T-cell (primary cell): ENCODE measurements at regions not wholly inside any gene's neighbourhood (a gene's known extent, or its start where the extent isn't known, plus 50 kb on each side); places are given as distances from the start of the nearest gene placed in this dataset.

Experiments
- ATAC-seq, 4 experiments: fragments of 200-7000 bp in 3 of 4; fragments of 150-1000 bp in 1 of 4; cut with Tn5 transposase; replicated peaks in 1 of 4; 1 replicate in 3 of 4; 2 replicates in 1 of 4; pipeline ENCODE4 v1.10.0; 2021; ENCODE audit warnings: moderate library complexity in 3 of 4, mild to moderate bottlenecking in 2 of 4, moderate number of reproducible peaks in 1 of 4
- CTCF ChIA-PET, 2 donors: fragments of 300-600 bp; sonication (Branson Sonifier 250); formaldehyde crosslinking; loops; one replicate each; lab custom pipeline; 2022; ENCODE audit warnings: antibody characterized with exemption in 2 of 2; lab: Charles Lee
- POLR2A ChIA-PET, 2 donors: fragments of 300-600 bp; sonication (Branson Sonifier 250); formaldehyde crosslinking; loops; one replicate each; lab custom pipeline; 2022; ENCODE audit warnings: antibody characterized with exemption in 2 of 2; lab: Charles Lee
- DNase-seq, 35 experiments: peaks; one replicate each; pipeline versions ENCODE4 v3.0.0 to v3.0.0-alpha.2; 2013 to 2023
- H3K27ac ChIP-seq: one replicate; pipeline ENCODE4 v1.5.1; 2013; ENCODE audit warnings: low read length
- H3K27me3 ChIP-seq, 2 experiments: replicated peaks in 1 of 2; 1 replicate in 1 of 2; 2 replicates in 1 of 2; pipeline versions ENCODE4 v1.6.1 to v1.7.0; 2013; ENCODE audit warnings: low read length in 1 of 2, mixed read lengths in 1 of 2; ENCODE audit not compliant: control insufficient read depth in 2 of 2, insufficient read depth in 2 of 2; ENCODE audit errors: extremely low read depth in 1 of 2
- H3K36me3 ChIP-seq, 2 donors: 1 replicate in 1 of 2; 2 replicates in 1 of 2; pipeline versions ENCODE4 v1.6.1 to v1.7.0; 2013; ENCODE audit warnings: low read length in 1 of 2; ENCODE audit not compliant: control insufficient read depth in 2 of 2, insufficient read depth in 1 of 2; ENCODE audit errors: extremely low read depth in 1 of 2
- H3K4me1 ChIP-seq, 2 experiments: 1 replicate in 1 of 2; 2 replicates in 1 of 2; pipeline versions ENCODE4 v1.6.1 to v1.7.0; 2013; ENCODE audit warnings: low read length in 2 of 2, mixed read lengths in 1 of 2; ENCODE audit not compliant: insufficient read depth in 2 of 2, control insufficient read depth in 1 of 2; ENCODE audit errors: extremely low read depth in 1 of 2
- H3K4me3 ChIP-seq, 2 donors: 1 replicate in 1 of 2; 2 replicates in 1 of 2; pipeline versions ENCODE4 v1.5.1 to v1.7.0; 2013; ENCODE audit warnings: mild to moderate bottlenecking in 2 of 2, low read length in 1 of 2, moderate library complexity in 1 of 2; ENCODE audit not compliant: control insufficient read depth in 1 of 2; ENCODE audit errors: extremely low read depth in 1 of 2
- H3K9me3 ChIP-seq: 2 replicates; pipeline ENCODE4 v1.7.0; 2013
- H3K27ac Mint-ChIP-seq, 2 donors: one replicate each; pipeline ENCODE4 v1.8.0; 2020 to 2021; ENCODE audit warnings: mild to moderate bottlenecking in 2 of 2, mixed read lengths in 2 of 2
- H3K27me3 Mint-ChIP-seq, 2 donors: one replicate each; pipeline ENCODE4 v1.8.0; 2021 to 2022; ENCODE audit warnings: mixed read lengths in 2 of 2
- H3K36me3 Mint-ChIP-seq: one replicate; pipeline ENCODE4 v1.8.0; 2021; ENCODE audit warnings: mixed read lengths
- H3K4me1 Mint-ChIP-seq, 3 donors: one replicate each; pipeline ENCODE4 v1.8.0; 2020 to 2022; ENCODE audit warnings: mixed read lengths in 3 of 3, mild to moderate bottlenecking in 1 of 3
- H3K4me3 Mint-ChIP-seq, 3 donors: one replicate each; pipeline ENCODE4 v1.8.0; 2020 to 2022; ENCODE audit warnings: mild to moderate bottlenecking in 3 of 3, mixed read lengths in 3 of 3, moderate library complexity in 3 of 3
- H3K9me3 Mint-ChIP-seq, 3 donors: one replicate each; pipeline ENCODE4 v1.8.0; 2020 to 2022; ENCODE audit warnings: mixed read lengths in 3 of 3
- WGBS: methylation state at CpG from one replicate; pipeline ENCODE4 v1.1.5; 2013; ENCODE audit warnings: missing lambda C conversion rate; ENCODE audit not compliant: insufficient coverage; 5-methylcytosine and 5-hydroxymethylcytosine counted together

- no peaks in the 10 kb centered on the region for H3K36me3 Mint-ChIP-seq
- no peaks in the 10 kb centered on the region for H3K36me3 ChIP-seq
- no peaks in the 10 kb centered on the region for H3K27me3 ChIP-seq
- ChIA-PET CTCF (interaction anchor here in 1 of 2 donors (0.7 kb wide), 1 partner anchor 1033 kb away, joined by 6 read pairs; no protein-coding TSS in a partner anchor), POLR2A (no interaction called here)
- peaks cover 0 to 3% of the 10 kb centered on the region in 2 experiments for H3K4me1 ChIP-seq
- no peaks in the 10 kb centered on the region for H3K9me3 ChIP-seq
- no peak overlapping the region for H3K27ac Mint-ChIP-seq
- no peak overlapping the region for H3K4me3 ChIP-seq
- ATAC-seq (no peak), DNase-seq (no peak)
- WGBS, result 94% methylated on average over 2 of the region's 6 CpGs
- H3K4me1 Mint-ChIP-seq, result peaks cover 3 to 17% (median 5%) of the 10 kb centered on the region in 3 donors
- no peak overlapping the region for H3K4me3 Mint-ChIP-seq
- no peak overlapping the region for H3K27ac ChIP-seq
- no peaks in the 10 kb centered on the region for H3K27me3 Mint-ChIP-seq
- no peaks in the 10 kb centered on the region for H3K9me3 Mint-ChIP-seq
These were observed 266.4 kb upstream of the GRIP1 start for GRCh38 chr12:66945189-66945817.

DNA sequence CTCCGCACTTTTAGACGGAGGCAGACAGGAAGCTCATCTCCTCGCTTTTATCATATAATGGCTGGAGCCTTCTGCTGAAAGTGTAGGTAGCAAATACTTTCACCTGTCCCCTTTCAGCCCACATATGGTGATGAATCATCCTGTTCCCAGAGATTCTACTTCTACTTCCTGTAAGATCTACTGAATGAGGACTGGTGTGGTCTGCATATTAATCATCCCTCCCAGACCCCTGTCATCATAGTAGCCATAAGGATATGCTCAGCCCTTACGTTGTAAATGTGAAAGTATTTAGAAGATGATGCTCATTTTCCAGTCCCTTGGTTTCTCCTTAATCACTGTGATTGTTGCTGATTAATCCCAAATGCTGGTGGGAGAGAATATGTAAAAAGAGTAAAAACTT is 268.2 kb upstream of the GRIP1 start:
- POLR2A ChIA-PET, result no interaction called here

GRCh38 chr12:66952668-66953067 is 273.8 kb upstream of the GRIP1 start:
- ATAC-seq (no peak), DNase-seq (no peak)
- Mint-ChIP-seq H3K4me3 (no peak overlapping the region), H3K9me3 (no peaks in the 10 kb centered on the region), H3K36me3 (no peaks in the 10 kb centered on the region), H3K27me3 (peaks cover 0 to 5% of the 10 kb centered on the region in 2 donors), H3K4me1 (no peaks in the 10 kb centered on the region), H3K27ac (no peak overlapping the region)
- CTCF ChIA-PET, result no interaction called here
- Histone ChIP-seq H3K4me3 (no peak overlapping the region), H3K9me3 (no peaks in the 10 kb centered on the region), H3K36me3 (no peaks in the 10 kb centered on the region), H3K27me3 (no peaks in the 10 kb centered on the region), H3K4me1 (no peaks in the 10 kb centered on the region), H3K27ac (no peak overlapping the region)
- POLR2A ChIA-PET, result no interaction called here
- no CpG with 5 or more reads among the region's 1 CpG for WGBS

More for the DNA sequence above, 268.2 kb upstream of the GRIP1 start:
- 0% methylated on average over 1 of the region's 4 CpGs for WGBS
- Mint-ChIP-seq H3K4me1 (peaks cover 3 to 14% (median 5%) of the 10 kb centered on the region in 3 donors), H3K27me3 (peaks cover 0 to 5% of the 10 kb centered on the region in 2 donors), H3K27ac (no peak overlapping the region), H3K4me3 (no peak overlapping the region), H3K9me3 (no peaks in the 10 kb centered on the region), H3K36me3 (no peaks in the 10 kb centered on the region)
- H3K27me3 ChIP-seq, result no peaks in the 10 kb centered on the region
- no peak overlapping the region for H3K27ac ChIP-seq
- no peaks in the 10 kb centered on the region for H3K36me3 ChIP-seq
- CTCF ChIA-PET, result interaction anchor here in 1 of 2 donors (0.6 kb wide), 1 partner anchor 23 kb away, joined by 4 read pairs; no protein-coding TSS in a partner anchor
- no peaks in the 10 kb centered on the region for H3K9me3 ChIP-seq
- no peak overlapping the region for H3K4me3 ChIP-seq
- ATAC-seq (no peak), DNase-seq (no peak)
- peaks cover 0 to 2% of the 10 kb centered on the region in 2 experiments for H3K4me1 ChIP-seq

DNA sequence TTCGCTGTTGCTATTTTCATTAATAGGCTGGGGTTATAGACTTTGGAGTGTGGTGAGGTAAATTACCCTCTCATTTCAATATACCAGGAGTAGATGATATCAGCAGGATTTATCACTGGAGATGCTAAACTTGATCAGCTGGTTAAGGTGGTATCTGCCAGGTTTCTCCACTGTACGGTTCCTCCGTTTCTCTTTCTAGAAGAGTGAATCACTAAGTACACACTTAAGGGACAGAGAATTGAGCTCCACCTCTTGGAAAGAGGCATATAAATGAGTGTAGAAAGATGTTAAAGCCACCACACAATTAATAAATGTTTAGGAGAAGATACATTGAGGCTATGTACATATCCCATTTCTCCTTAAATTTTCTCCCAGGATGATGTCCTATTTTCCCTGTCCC is 277.4 kb upstream of the GRIP1 start:
- no peak overlapping the region for H3K4me3 ChIP-seq
- H3K27me3 Mint-ChIP-seq, result peaks cover 0 to 5% of the 10 kb centered on the region in 2 donors
- H3K27ac Mint-ChIP-seq, result no peak overlapping the region
- H3K4me3 Mint-ChIP-seq, result no peak overlapping the region
- no CpG with 5 or more reads among the region's 3 CpGs for WGBS
- DNase-seq, result no peak
- no peaks in the 10 kb centered on the region for H3K36me3 Mint-ChIP-seq
- H3K4me1 Mint-ChIP-seq, result peaks cover 0 to 10% (median 0%) of the 10 kb centered on the region in 3 donors
- ChIA-PET CTCF (no interaction called here), POLR2A (no interaction called here)
- H3K27ac ChIP-seq, result no peak overlapping the region
- H3K4me1 ChIP-seq, result no peaks in the 10 kb centered on the region
- peaks cover 0 to 4% (median 0%) of the 10 kb centered on the region in 3 donors for H3K9me3 Mint-ChIP-seq
- ATAC-seq, result no peak
- H3K9me3 ChIP-seq, result no peaks in the 10 kb centered on the region
- H3K27me3 ChIP-seq, result no peaks in the 10 kb centered on the region
- no peaks in the 10 kb centered on the region for H3K36me3 ChIP-seq

GRCh38 chr12:66959276-66959675 is 280.4 kb upstream of the GRIP1 start:
- no peak for DNase-seq
- H3K36me3 ChIP-seq, result no peaks in the 10 kb centered on the region
- no peak overlapping the region for H3K27ac ChIP-seq
- ChIA-PET POLR2A (no interaction called here), CTCF (no interaction called here)
- H3K9me3 ChIP-seq, result no peaks in the 10 kb centered on the region
- H3K36me3 Mint-ChIP-seq, result peaks cover 5% of the 10 kb centered on the region
- H3K27me3 Mint-ChIP-seq, result no peaks in the 10 kb centered on the region
- no CpG with 5 or more reads among the region's 2 CpGs for WGBS
- no peak overlapping the region for H3K4me3 ChIP-seq
- H3K4me1 ChIP-seq, result peaks cover 4 to 11% of the 10 kb centered on the region in 2 experiments
- no peak overlapping the region for H3K4me3 Mint-ChIP-seq
- ATAC-seq, result no peak
- H3K4me1 Mint-ChIP-seq, result peaks cover 10 to 23% (median 16%) of the 10 kb centered on the region in 3 donors
- peaks cover 0 to 12% (median 7%) of the 10 kb centered on the region in 3 donors for H3K9me3 Mint-ChIP-seq
- no peak overlapping the region for H3K27ac Mint-ChIP-seq
- H3K27me3 ChIP-seq, result no peaks in the 10 kb centered on the region

DNA sequence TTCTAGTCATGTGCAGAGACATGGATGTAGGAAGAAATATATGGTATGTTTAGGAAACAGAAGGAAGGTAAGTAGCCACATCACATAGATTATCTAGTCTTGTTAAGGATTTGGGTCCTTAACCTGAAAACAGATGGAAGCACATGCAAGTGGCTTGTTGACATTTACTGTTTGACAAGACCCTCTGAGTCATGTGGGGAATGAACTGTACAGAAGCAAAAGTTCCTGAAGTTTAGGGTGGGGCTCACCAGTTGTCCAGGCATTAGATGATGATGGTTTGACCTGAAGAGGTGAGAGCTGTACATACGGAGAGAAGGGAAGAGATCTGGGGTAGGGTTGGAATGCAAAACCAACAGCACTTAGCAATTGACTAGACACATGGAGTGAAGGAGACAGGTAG is 281.1 kb upstream of the GRIP1 start:
- Mint-ChIP-seq H3K36me3 (peaks cover 9% of the 10 kb centered on the region), H3K27me3 (no peaks in the 10 kb centered on the region), H3K4me1 (peaks cover 17 to 30% (median 23%) of the 10 kb centered on the region in 3 donors), H3K27ac (peak overlapping the region in 1 of 2 donors; percentile 33), H3K4me3 (no peak overlapping the region), H3K9me3 (peaks cover 3 to 16% (median 11%) of the 10 kb centered on the region in 3 donors)
- Histone ChIP-seq H3K9me3 (no peaks in the 10 kb centered on the region), H3K4me3 (no peak overlapping the region), H3K27ac (no peak overlapping the region), H3K27me3 (no peaks in the 10 kb centered on the region), H3K36me3 (no peaks in the 10 kb centered on the region), H3K4me1 (peaks cover 10 to 15% of the 10 kb centered on the region in 2 experiments)
- ChIA-PET POLR2A (no interaction called here), CTCF (no interaction called here)
- DNase-seq (no peak), ATAC-seq (no peak)
- WGBS, result 100% methylated on average over 1 of the region's 1 CpG
